Hippocampal formation (tissue), 2 donors: ENCODE measurements at regions not wholly inside any gene's neighbourhood (a gene's known extent, or its start where the extent isn't known, plus 50 kb on each side); places are given as distances from the start of the nearest gene placed in this dataset.
A peak's percentile ranks its signal among the peaks of the same experiment; 100 is the strongest.

Experiments used
- DNase-seq, 2 donors: peaks; one replicate each; lab custom pipeline; 2025; lab: John Stamatoyannopoulos, UW

GRCh38 chr12:24759155-24759554 is 189.7 kb downstream of the BCAT1 start:
- no peak for DNase-seq

- no peak for DNase-seq
These were observed 192.3 kb downstream of the BCAT1 start for GRCh38 chr12:24756479-24757024.

- DNase-seq = no peak
These were observed 193.9 kb downstream of the BCAT1 start for GRCh38 chr12:24754690-24755638.

DNA sequence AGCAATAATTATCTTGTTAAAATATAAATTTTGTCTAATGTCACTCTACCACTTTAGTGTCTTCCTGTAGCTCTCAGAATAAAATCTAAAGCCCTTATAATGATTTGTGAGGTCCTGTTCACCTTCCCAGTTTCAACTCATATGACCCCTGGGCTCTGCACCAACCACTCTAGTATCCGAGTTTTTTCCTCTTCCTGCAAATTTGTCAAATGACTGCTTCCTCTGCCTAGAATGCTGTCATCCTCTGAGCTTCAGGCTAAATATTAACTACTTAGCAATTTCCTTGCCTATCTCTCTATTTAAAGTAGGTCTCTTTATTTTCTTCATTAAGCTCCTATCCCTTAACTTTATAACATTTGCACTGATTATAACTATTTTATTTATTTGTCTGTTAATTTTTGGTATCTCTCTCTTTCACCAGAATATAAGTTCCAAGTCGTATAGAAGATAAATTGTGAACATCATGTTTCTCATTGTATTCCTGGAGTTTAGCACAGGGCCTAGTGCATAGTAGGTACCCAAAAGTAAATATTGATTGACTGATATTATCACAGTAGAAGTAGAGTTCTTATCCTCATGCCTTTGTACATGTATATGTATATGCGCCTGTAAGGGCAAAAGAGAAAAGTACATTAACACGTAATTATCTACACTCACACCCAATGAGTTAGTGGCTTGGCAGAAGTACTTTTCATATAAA is 196.0 kb downstream of the BCAT1 start:
- DNase-seq = no peak

DNA sequence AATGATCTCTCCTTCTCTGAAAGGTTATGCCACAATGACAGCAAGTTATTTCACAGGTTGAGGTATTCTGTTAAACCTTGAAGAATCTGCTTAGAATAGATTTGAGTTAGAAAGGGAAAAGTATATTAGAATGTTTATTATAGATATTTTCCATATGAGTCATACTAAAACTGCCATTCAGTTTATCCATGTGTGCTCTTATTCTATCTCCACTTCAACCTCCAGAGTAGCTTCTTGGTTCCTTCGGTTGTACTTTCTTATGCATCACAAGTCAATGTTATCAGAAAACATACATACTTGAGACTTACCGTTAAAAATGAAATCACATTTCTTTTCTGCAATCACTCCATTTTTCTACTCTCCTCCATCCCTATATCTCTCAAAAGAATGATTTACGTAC is 197.7 kb downstream of the BCAT1 start:
- DNase-seq = no peak

- DNase-seq = no peak
These were observed 198.6 kb downstream of the BCAT1 start for GRCh38 chr12:24750263-24750662.

- DNase-seq = no peak
These were observed 199.7 kb downstream of the BCAT1 start for GRCh38 chr12:24749171-24749570.

- DNase-seq = no peak
These were observed 200.6 kb downstream of the BCAT1 start for GRCh38 chr12:24748326-24748725.

- no peak for DNase-seq
These were observed 202.0 kb downstream of the BCAT1 start for GRCh38 chr12:24746864-24747263.

- DNase-seq = no peak
These were observed 202.8 kb downstream of the BCAT1 start for GRCh38 chr12:24746006-24746671.

GRCh38 chr12:24743941-24744793 is 204.7 kb downstream of the BCAT1 start:
- DNase-seq = no peak

DNA sequence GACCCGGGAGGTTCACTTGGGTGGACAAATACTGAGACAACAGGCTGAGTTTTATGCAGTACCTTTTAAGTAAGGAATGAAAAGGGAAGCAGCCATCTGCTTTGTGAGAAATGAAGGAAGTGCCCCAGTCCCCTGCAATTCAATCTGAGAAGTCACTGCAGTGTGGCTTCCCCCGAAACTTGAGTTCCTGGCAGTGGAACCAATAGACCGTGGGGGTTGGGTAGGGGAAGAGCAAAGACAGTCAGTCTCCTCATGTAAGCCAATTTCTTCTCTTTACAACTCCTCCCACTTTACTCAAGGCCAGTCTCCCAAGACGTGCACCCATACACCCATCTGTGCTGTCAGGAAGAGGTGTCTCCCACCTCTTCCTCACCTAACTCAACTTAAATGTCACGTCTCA is 206.5 kb downstream of the BCAT1 start:
- DNase-seq = peak; percentile 11 to 33

DNA sequence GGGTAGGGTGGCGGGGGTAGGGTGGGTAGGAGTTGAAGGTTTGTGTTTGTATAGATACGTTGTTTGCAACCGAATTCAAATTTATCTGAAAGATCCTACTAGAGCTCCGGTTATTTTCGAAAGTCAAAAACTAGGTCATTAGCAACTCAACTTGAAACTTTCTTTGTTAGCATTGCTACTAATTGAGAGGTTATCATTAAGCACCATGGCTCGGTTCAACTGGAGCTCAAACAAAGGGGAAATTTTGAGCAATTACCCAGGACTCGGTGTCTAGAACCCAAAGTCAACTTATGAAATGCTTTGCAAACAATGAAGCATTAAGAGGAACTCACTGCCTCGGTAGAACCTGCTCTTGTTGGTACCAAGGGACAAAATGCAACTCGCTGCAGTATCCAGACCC is 207.7 kb downstream of the BCAT1 start:
- DNase-seq = no peak

DNA sequence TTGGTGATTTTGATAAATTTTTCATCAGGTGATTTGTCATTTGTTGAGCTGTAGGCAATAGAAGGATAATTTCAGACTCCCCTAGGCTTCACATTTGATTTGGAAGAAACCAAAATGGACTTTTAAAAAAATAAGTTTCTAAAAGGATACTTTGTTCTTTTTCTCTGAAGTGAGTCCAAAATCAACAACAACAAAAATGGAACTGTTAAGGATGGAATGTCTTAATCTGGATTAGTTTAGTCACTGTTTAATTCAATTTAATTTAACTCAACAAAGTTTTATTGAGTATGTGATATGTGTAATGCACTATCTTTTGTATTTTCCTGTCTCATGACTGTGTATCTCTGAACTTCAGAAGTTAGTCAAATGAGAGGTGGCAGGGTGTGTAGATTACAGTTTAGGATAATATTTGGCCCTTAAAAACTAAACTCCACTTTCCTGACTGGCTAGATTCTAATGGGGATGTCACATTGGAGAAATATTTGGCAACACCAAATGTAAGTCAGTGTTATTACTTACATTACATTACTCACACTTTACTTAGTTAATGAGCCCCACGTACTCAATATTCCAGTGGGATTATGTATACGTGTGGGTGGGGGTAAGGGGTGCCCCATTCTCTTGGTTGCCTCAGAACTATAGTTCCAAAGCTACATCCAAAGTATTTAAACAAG is 209.7 kb downstream of the BCAT1 start:
- no peak for DNase-seq

- DNase-seq = no peak
These were observed 210.5 kb downstream of the BCAT1 start for GRCh38 chr12:24738441-24738840.

- DNase-seq = no peak
These were observed 217.3 kb downstream of the BCAT1 start for GRCh38 chr12:24731596-24731995.

DNA sequence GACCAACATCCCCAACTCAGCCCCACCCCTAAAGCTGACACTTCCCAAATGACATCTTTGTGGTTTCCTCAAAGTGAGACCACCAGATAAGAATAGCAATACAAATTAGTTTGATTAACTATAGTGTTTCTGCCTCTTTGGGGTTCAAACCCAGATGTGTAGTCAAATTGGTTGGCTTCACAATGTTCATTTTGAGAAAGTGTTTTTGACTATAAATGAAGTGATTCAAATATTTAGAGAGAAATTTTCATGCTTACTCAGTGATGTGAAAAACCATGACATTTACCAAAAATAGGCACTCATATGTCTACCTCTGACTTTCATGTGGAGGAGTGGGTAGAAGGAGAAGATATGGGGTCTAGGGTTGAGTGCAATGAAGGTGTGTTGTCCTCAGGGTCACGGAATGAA is 218.4 kb downstream of the BCAT1 start:
- DNase-seq = no peak

DNA sequence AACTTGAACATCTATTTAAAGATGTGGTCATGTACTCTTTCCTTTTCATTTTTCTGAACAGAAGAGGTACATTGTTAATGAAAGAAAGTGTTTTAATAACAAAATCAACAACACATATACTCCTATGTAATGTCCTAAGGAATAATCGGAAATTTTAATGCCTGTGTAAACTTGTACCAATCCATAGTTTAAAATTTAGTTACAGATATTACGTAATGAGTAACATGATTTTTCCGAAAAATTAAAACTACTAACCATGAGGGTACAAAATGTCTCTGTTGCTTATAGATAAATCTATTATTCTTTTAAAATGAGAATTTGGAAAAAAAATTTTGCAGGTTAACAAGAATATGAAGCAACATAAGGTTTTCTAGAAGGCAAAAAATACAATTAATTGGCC is 220.1 kb downstream of the BCAT1 start:
- DNase-seq = no peak

DNA sequence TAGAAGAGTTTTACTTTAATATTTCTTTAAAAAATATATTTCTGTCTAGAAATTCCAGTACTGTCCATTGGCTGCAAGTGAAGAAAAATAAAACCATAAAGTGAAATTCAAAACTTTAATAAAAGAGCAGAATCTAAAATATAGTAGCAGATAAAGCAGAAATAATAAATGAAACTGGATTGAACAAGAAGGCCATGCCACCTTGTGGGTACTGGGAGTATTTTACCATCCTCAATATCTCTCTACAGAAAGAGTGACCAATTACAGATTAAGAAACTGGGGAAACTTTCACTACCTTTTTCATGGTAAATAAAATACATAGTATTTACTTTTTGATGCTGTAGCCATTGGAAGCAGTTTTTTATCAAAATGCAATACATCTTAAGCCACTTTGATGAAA is 220.5 kb downstream of the BCAT1 start:
- DNase-seq = peak in 1 of 2 donors; percentile 31

DNA sequence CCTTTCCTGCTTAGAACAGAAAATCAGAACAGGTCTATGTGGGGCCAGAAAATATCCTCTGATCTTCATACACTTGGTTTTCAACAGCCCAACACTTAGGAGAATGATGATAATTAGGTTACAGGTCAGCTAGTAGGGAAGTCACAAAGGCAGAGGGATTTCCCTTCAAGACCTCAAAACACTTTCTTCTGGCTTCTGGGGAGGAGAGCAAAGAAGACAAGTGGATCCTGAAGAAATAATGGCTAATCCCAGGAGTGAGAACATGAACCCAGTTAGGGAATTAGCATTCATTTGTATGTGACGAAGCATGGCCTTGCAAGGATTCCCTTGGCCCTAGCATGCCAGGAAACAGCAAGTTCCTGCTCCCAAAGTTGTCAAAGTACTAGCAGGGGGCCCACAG is 223.3 kb downstream of the BCAT1 start:
- DNase-seq = no peak

DNA sequence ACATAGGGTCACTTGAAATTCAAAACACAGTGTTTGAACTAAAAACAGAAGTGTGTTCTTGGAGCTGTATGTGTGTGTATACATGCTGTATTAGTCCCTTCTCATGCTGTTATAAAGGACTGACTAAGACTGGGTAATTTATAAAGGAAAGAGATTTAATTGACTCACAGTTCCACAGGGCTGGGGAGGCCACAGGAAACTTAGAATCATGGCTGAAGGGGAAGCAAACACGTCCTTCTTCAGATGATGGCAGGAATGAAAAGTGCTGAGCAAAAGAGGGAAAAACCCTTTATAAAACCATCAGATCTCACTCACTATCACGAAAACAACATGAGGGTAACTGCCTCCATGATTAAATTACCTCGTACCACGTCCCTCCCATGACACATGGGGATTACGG is 224.1 kb downstream of the BCAT1 start:
- no peak for DNase-seq
